ENCODE measurements at regions not wholly inside any gene's neighbourhood (a gene's known extent, or its start where the extent isn't known, plus 50 kb on each side); places are given as distances from the start of the nearest gene placed in this dataset.
A peak's percentile ranks its signal among the peaks of the same experiment; 100 is the strongest.

GRCh38 chr2:136389809-136390208 is 271.9 kb upstream of the CXCR4 start:
- Mint-ChIP-seq H3K4me1 (ENCODE audit: low read depth) (peaks cover 10% of the 10 kb centered on the region), H3K4me3 (no peak overlapping the region), H3K9me3 (ENCODE audit: low read depth) (no peaks in the 10 kb centered on the region), H3K36me3 (no peaks in the 10 kb centered on the region), H3K27ac (no peak overlapping the region), H3K27me3 (no peaks in the 10 kb centered on the region)

GRCh38 chr2:136386046-136386445 is 268.1 kb upstream of the CXCR4 start:
- Mint-ChIP-seq H3K27me3 (no peaks in the 10 kb centered on the region), H3K36me3 (no peaks in the 10 kb centered on the region), H3K4me1 (ENCODE audit: low read depth) (peaks cover 36% of the 10 kb centered on the region), H3K27ac (no peak overlapping the region), H3K9me3 (ENCODE audit: low read depth) (no peaks in the 10 kb centered on the region), H3K4me3 (no peak overlapping the region)

- Mint-ChIP-seq H3K36me3 (no peaks in the 10 kb centered on the region), H3K9me3 (ENCODE audit: low read depth) (no peaks in the 10 kb centered on the region), H3K27ac (peak overlapping the region; percentile 36), H3K27me3 (no peaks in the 10 kb centered on the region), H3K4me1 (ENCODE audit: low read depth) (peaks cover 36% of the 10 kb centered on the region), H3K4me3 (no peak overlapping the region)
These were observed 266.8 kb upstream of the CXCR4 start for GRCh38 chr2:136384531-136385303.

DNA sequence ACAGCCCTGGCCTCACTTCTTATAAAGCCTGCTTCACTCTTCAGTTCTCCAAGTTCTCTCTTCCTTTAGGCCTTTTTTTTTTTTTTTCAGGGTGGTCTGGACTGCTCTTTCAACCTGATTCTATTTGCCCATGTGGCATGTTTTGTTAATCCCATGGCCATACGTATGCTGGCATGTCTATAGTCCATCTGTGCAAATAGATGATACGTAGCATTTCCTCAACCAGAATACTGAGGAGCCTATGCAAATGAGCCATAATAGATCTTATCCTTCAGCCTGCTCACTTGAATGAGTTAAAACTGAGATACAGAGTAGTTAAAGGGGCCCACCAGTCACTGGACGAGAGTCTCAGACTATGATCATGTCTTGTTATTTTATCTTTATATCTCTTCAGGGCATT is 265.2 kb upstream of the CXCR4 start:
- peak overlapping the region; percentile 87 for H3K27ac Mint-ChIP-seq
- peaks cover 44% of the 10 kb centered on the region for H3K4me1 Mint-ChIP-seq (ENCODE audit: low read depth)
- H3K27me3 Mint-ChIP-seq = no peaks in the 10 kb centered on the region
- peak overlapping the region; percentile 71 for H3K4me3 Mint-ChIP-seq
- H3K36me3 Mint-ChIP-seq = no peaks in the 10 kb centered on the region
- H3K9me3 Mint-ChIP-seq (ENCODE audit: low read depth) = no peaks in the 10 kb centered on the region

- no peaks in the 10 kb centered on the region for H3K9me3 Mint-ChIP-seq (ENCODE audit: low read depth)
- H3K4me3 Mint-ChIP-seq = peak overlapping the region; percentile 71
- H3K4me1 Mint-ChIP-seq (ENCODE audit: low read depth) = peaks cover 56% of the 10 kb centered on the region
- H3K36me3 Mint-ChIP-seq = no peaks in the 10 kb centered on the region
- H3K27ac Mint-ChIP-seq = peak overlapping the region; percentile 87
- no peaks in the 10 kb centered on the region for H3K27me3 Mint-ChIP-seq
These were observed 264.0 kb upstream of the CXCR4 start for GRCh38 chr2:136381722-136382633.

GRCh38 chr2:136381245-136381644 is 263.3 kb upstream of the CXCR4 start:
- H3K9me3 Mint-ChIP-seq (ENCODE audit: low read depth) = no peaks in the 10 kb centered on the region
- H3K4me3 Mint-ChIP-seq = peak overlapping the region; percentile 71
- H3K4me1 Mint-ChIP-seq (ENCODE audit: low read depth) = peaks cover 63% of the 10 kb centered on the region
- H3K36me3 Mint-ChIP-seq = no peaks in the 10 kb centered on the region
- H3K27me3 Mint-ChIP-seq = no peaks in the 10 kb centered on the region
- H3K27ac Mint-ChIP-seq = peak overlapping the region; percentile 87

DNA sequence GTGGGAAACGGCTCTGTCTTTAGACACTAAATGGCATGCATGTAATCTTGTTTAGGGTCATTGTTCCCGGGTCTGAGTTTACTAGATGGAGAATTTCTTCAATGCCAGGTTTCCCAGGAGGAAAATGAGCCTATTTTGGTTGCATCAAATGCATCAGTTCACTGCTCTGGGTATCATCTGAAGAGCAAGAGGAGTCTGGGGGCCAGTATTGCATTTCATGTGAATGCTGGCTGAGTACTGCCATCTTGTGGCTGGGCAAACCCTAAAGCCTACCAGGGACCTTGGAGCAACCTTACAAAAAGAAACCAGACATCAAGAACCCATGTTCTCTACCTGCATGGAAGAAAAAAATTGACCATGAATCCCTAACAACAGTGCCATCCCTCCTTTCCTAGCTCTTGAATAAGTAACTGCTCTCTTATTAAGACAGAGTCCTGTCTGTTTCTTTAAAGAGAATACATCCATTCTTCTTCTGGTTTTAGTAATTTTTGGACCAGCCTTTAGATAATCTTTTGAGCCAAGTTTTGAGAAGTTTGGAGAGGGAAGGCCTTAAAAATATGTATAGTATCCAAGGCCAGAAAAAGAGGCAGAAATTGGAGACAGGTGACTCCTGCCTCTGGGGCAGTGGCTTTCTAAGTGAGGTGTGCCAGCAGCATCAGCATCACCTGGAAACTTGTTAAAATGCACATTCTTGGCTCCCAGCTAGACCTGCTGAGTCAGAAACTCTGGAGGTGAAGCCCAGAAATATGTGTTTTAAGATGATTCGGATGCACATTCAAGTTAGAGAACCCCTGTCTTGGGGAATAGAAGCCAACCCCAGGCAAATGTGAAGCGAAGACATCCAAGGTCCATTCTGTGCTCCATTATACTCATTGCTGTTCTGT is 261.0 kb upstream of the CXCR4 start:
- no peaks in the 10 kb centered on the region for H3K27me3 Mint-ChIP-seq
- H3K9me3 Mint-ChIP-seq (ENCODE audit: low read depth) = no peaks in the 10 kb centered on the region
- peaks cover 76% of the 10 kb centered on the region for H3K4me1 Mint-ChIP-seq (ENCODE audit: low read depth)
- no peaks in the 10 kb centered on the region for H3K36me3 Mint-ChIP-seq
- peak overlapping the region; percentile 31 for H3K27ac Mint-ChIP-seq
- H3K4me3 Mint-ChIP-seq = no peak overlapping the region

- Mint-ChIP-seq H3K9me3 (ENCODE audit: low read depth) (no peaks in the 10 kb centered on the region), H3K27ac (peak overlapping the region; percentile 81), H3K4me3 (no peak overlapping the region), H3K27me3 (no peaks in the 10 kb centered on the region), H3K4me1 (ENCODE audit: low read depth) (peaks cover 64% of the 10 kb centered on the region), H3K36me3 (no peaks in the 10 kb centered on the region)
These were observed 259.8 kb upstream of the CXCR4 start for GRCh38 chr2:136377423-136378382.

- peak overlapping the region; percentile 30 for H3K4me3 Mint-ChIP-seq
- H3K36me3 Mint-ChIP-seq = no peaks in the 10 kb centered on the region
- H3K9me3 Mint-ChIP-seq (ENCODE audit: low read depth) = no peaks in the 10 kb centered on the region
- H3K4me1 Mint-ChIP-seq (ENCODE audit: low read depth) = peaks cover 55% of the 10 kb centered on the region
- peak overlapping the region; percentile 81 for H3K27ac Mint-ChIP-seq
- H3K27me3 Mint-ChIP-seq = no peaks in the 10 kb centered on the region
These were observed 258.9 kb upstream of the CXCR4 start for GRCh38 chr2:136376798-136377211.

- Mint-ChIP-seq H3K36me3 (no peaks in the 10 kb centered on the region), H3K9me3 (ENCODE audit: low read depth) (no peaks in the 10 kb centered on the region), H3K27me3 (no peaks in the 10 kb centered on the region), H3K4me1 (ENCODE audit: low read depth) (peaks cover 49% of the 10 kb centered on the region), H3K4me3 (no peak overlapping the region), H3K27ac (peak overlapping the region; percentile 82)
These were observed 258.3 kb upstream of the CXCR4 start for GRCh38 chr2:136376211-136376610.

GRCh38 chr2:136375017-136375901 is 257.3 kb upstream of the CXCR4 start:
- Mint-ChIP-seq H3K9me3 (ENCODE audit: low read depth) (no peaks in the 10 kb centered on the region), H3K4me1 (ENCODE audit: low read depth) (peaks cover 48% of the 10 kb centered on the region), H3K27me3 (no peaks in the 10 kb centered on the region), H3K4me3 (peak overlapping the region; percentile 0), H3K36me3 (no peaks in the 10 kb centered on the region), H3K27ac (peak overlapping the region; percentile 82)

GRCh38 chr2:136373841-136374240 is 255.9 kb upstream of the CXCR4 start:
- peaks cover 51% of the 10 kb centered on the region for H3K4me1 Mint-ChIP-seq (ENCODE audit: low read depth)
- no peak overlapping the region for H3K27ac Mint-ChIP-seq
- no peaks in the 10 kb centered on the region for H3K9me3 Mint-ChIP-seq (ENCODE audit: low read depth)
- H3K27me3 Mint-ChIP-seq = no peaks in the 10 kb centered on the region
- no peak overlapping the region for H3K4me3 Mint-ChIP-seq
- H3K36me3 Mint-ChIP-seq = peaks cover 3% of the 10 kb centered on the region

DNA sequence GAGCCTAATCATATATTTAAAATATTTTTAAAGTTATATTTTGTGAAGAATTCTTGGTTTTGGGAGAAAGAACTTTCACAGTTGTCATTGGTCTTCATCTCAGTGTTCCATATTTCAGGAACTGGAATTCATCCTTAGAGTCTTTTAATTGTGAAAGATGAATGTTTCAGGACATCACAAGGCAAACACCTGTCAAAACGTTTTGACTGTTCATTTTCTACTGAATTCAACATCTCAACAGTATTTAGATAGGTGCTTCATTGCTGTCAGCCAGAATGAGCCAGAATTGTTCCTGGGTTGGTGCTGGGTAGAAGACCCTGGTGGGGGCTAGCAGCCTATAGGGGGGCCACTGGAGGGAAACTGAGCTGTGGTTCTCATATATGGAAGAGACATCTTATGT is 255.1 kb upstream of the CXCR4 start:
- Mint-ChIP-seq H3K4me3 (no peak overlapping the region), H3K27me3 (no peaks in the 10 kb centered on the region), H3K9me3 (ENCODE audit: low read depth) (no peaks in the 10 kb centered on the region), H3K4me1 (ENCODE audit: low read depth) (peaks cover 43% of the 10 kb centered on the region), H3K27ac (no peak overlapping the region), H3K36me3 (peaks cover 3% of the 10 kb centered on the region)

Data from activated naive CD8-positive, alpha-beta T cell (primary cell).